ENCODE measurements at regions not wholly inside any gene's neighbourhood (a gene's known extent, or its start where the extent isn't known, plus 50 kb on each side); places are given as distances from the start of the nearest gene placed in this dataset.
"Not testable (repeated sequence)": the region's sequence is repeated elsewhere in the genome, so short reads cannot be mapped to it uniquely, and the experiment has no call there.

- no peak for DNase-seq
These were observed 313.6 kb downstream of the TBC1D32 start for GRCh38 chr6:121020656-121021055.

GRCh38 chr6:121008553-121008952 lies 325.7 kb downstream of the TBC1D32 start:
- DNase-seq, result no peak

GRCh38 chr6:121006024-121006423 lies 328.3 kb downstream of the TBC1D32 start:
- no peak for DNase-seq

- DNase-seq, result no peak
These were observed 333.9 kb downstream of the TBC1D32 start for GRCh38 chr6:121000381-121000780.

- no peak for DNase-seq
These were observed 337.9 kb downstream of the TBC1D32 start for GRCh38 chr6:120996340-120996739.

GRCh38 chr6:120994573-120994967 lies 339.7 kb downstream of the TBC1D32 start:
- DNase-seq, result no peak

GRCh38 chr6:120993929-120994572 lies 340.2 kb downstream of the TBC1D32 start:
- DNase-seq, result no peak

- no peak for DNase-seq
These were observed 342.0 kb downstream of the TBC1D32 start for GRCh38 chr6:120992257-120992656.

GRCh38 chr6:120990866-120991265 lies 343.4 kb downstream of the TBC1D32 start:
- no peak for DNase-seq

GRCh38 chr6:120981835-120982234 lies 352.4 kb downstream of the TBC1D32 start:
- no peak for DNase-seq

GRCh38 chr6:120966321-120966720 lies 368.0 kb downstream of the TBC1D32 start:
- no peak for DNase-seq

GRCh38 chr6:120965814-120966213 lies 368.5 kb downstream of the TBC1D32 start:
- DNase-seq, result no peak

GRCh38 chr6:120960761-120961160 lies 373.5 kb downstream of the TBC1D32 start:
- DNase-seq, result no peak

GRCh38 chr6:120954111-120954510 lies 380.2 kb downstream of the TBC1D32 start:
- no peak for DNase-seq

- DNase-seq, result no peak
These were observed 383.0 kb downstream of the TBC1D32 start for GRCh38 chr6:120951258-120951657.

GRCh38 chr6:120947111-120947510 lies 387.2 kb downstream of the TBC1D32 start:
- DNase-seq, result no peak

- DNase-seq, result no peak
These were observed 388.2 kb downstream of the TBC1D32 start for GRCh38 chr6:120945905-120946594.

- no peak for DNase-seq
These were observed 395.3 kb downstream of the TBC1D32 start for GRCh38 chr6:120938876-120939472.

GRCh38 chr6:120938164-120938875 lies 396.0 kb downstream of the TBC1D32 start:
- DNase-seq, result no peak

GRCh38 chr6:120935908-120936307 lies 398.4 kb downstream of the TBC1D32 start:
- DNase-seq, result no peak

- DNase-seq, result no peak
These were observed 399.3 kb downstream of the TBC1D32 start for GRCh38 chr6:120935016-120935415.

- DNase-seq, result not testable (repeated sequence)
These were observed 402.6 kb downstream of the TBC1D32 start for GRCh38 chr6:120931520-120932180.

GRCh38 chr6:120930500-120930899 lies 403.8 kb downstream of the TBC1D32 start:
- not testable (repeated sequence) for DNase-seq
